ENCODE measurements at regions not wholly inside any gene's neighbourhood (a gene's known extent, or its start where the extent isn't known, plus 50 kb on each side); places are given as distances from the start of the nearest gene placed in this dataset.

DNA sequence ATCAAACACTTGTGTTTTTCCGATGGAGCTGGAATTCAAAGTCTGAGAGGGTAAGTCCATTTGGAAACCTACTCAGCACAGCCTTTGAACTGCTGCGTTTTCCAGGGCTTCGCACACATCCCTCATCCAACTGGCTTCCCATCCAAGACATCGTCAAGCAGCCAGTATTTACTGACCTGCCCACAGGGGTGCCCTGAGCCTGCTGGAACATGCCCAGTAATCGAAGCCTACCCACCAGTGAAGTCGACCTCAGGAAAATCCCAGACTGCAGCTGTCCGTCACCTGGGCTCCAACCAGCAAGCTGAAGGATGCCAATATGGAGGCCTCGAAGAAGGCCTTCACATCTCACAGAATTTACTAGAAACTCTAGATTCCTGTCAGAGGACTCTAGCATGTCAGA lies 261.6 kb downstream of the PLPP3 start:
- POLR2A ChIA-PET = no interaction called here
- in situ Hi-C loops (cut with MboI) = no loop called here
- RAD21 ChIA-PET (ENCODE audit: unreplicated experiment) = no interaction called here
- Histone ChIP-seq H3K4me1 (ENCODE audit: control insufficient read depth, insufficient read depth, low read length) (no peaks in the 10 kb centered on the region), H4K20me1 (ENCODE audit: control insufficient read depth, insufficient read depth) (no peaks in the 10 kb centered on the region), H3K4me3 (no peak overlapping the region), H3K27me3 (replicated peaks in 1 of 2; ENCODE audit: control insufficient read depth in 2 of 2, insufficient read depth in 2 of 2, low read length in 1 of 2) (peaks cover 0 to 2% of the 10 kb centered on the region in 2 experiments; a peak in 1 of 4 replicates), H3K9ac (ENCODE audit: control insufficient read depth, insufficient read depth, low read length) (no peak overlapping the region), H3K4me2 (ENCODE audit: control insufficient read depth, insufficient read depth) (no peak overlapping the region), H3K36me3 (ENCODE audit: control insufficient read depth in 2 of 2, insufficient read depth in 2 of 2, low read length in 1 of 2) (no peaks in the 10 kb centered on the region), H3K79me2 (ENCODE audit: control insufficient read depth, insufficient read depth, low read length) (no peaks in the 10 kb centered on the region), H2AFZ (ENCODE audit: control insufficient read depth, low read depth, low read length) (no peak overlapping the region), H3K9me3 (replicated peaks; ENCODE audit: control insufficient read depth, insufficient read depth, low read length) (no peaks in the 10 kb centered on the region), H3K27ac (ENCODE audit: control insufficient read depth, insufficient read depth) (no peak overlapping the region)
- no peak for ATAC-seq
- SMC1A ChIA-PET (ENCODE audit: uncharacterized antibody, unreplicated experiment) = interaction anchor here (1.1 to 1.5 kb wide), 2 partner anchors 21 to 185 kb away, joined by 3 read pairs; no protein-coding TSS in a partner anchor
- no peak for DNase-seq (ENCODE audit: low read depth, low spot score)
- intact Hi-C loops (cut with micrococcal nuclease; ENCODE audit: unreplicated experiment) = no loop called here
- CTCF ChIA-PET = no interaction called here
- FAIRE-seq = no peak
- WGBS (ENCODE audit: insufficient coverage, insufficient replicate concordance, low lambda C conversion rate, missing lambda C conversion rate) = 27% methylated on average over 8 of the region's 8 CpGs
- TF ChIP-seq TCF7 (IDR thresholded peaks at IDR 0.05; ENCODE audit: borderline replicate concordance) = no peak
- no peak for TF ChIP-seq KDM1A (IDR thresholded peaks at IDR 0.05; ENCODE audit: borderline replicate concordance)
- no peak for TF ChIP-seq MYB (IDR thresholded peaks at IDR 0.05; ENCODE audit: borderline replicate concordance, low read depth, low read length)
- no peak for TF ChIP-seq HCFC1 (IDR thresholded peaks at IDR 0.05; ENCODE audit: low read length)
- no TSS peak for BruUV-seq (replicated peaks)

DNA sequence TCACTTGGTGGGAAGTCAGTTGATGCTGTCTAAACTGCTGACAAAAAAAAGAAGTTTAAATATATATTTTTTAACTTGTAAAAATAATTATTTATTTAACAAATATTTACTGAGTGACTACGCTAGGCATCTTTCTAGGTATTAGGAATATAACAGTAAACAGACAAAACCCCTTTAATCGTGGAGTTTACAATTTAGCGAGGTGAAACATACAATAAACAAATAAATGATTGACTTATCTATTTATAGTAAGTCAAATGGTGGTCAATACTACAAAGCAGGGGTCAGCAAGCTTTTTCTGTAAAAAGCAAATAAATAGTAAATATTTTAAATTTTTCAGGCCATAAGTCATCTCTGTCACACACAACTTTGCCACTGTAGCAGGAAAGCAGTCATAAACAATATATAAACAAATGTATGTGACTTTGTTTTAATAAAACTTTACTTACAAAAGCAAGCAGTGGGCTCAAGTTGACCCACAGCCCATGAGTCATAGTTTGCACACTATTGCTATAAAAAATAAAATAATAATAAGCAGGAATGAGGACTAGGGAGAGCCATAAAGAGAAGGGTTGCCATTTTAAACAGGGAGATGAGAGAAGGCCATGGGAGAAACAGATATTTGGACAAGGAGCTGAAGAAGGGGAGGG lies 263.9 kb downstream of the PLPP3 start:
- BruUV-seq (replicated peaks) = no TSS peak
- H3K27ac ChIP-seq (ENCODE audit: control insufficient read depth, insufficient read depth) = no peak overlapping the region
- WGBS (ENCODE audit: insufficient coverage, insufficient replicate concordance, low lambda C conversion rate, missing lambda C conversion rate) = 22% methylated on average over 3 of the region's 3 CpGs
- in situ Hi-C loops (cut with MboI) = no loop called here
- ATAC-seq = no peak
- DNase-seq (ENCODE audit: low read depth, low spot score) = no peak
- H3K4me2 ChIP-seq (ENCODE audit: control insufficient read depth, insufficient read depth) = no peak overlapping the region
- RAD21 ChIA-PET (ENCODE audit: unreplicated experiment) = no interaction called here
- H3K4me3 ChIP-seq = no peak overlapping the region
- no peaks in the 10 kb centered on the region for H3K4me1 ChIP-seq (ENCODE audit: control insufficient read depth, insufficient read depth, low read length)
- SMC1A ChIA-PET (ENCODE audit: uncharacterized antibody, unreplicated experiment) = no interaction called here
- intact Hi-C loops (cut with micrococcal nuclease; ENCODE audit: unreplicated experiment) = no loop called here
- H4K20me1 ChIP-seq (ENCODE audit: control insufficient read depth, insufficient read depth) = no peaks in the 10 kb centered on the region
- H3K79me2 ChIP-seq (ENCODE audit: control insufficient read depth, insufficient read depth, low read length) = no peaks in the 10 kb centered on the region
- no peak overlapping the region for H2AFZ ChIP-seq (ENCODE audit: control insufficient read depth, low read depth, low read length)
- TF ChIP-seq, protein P1, sequence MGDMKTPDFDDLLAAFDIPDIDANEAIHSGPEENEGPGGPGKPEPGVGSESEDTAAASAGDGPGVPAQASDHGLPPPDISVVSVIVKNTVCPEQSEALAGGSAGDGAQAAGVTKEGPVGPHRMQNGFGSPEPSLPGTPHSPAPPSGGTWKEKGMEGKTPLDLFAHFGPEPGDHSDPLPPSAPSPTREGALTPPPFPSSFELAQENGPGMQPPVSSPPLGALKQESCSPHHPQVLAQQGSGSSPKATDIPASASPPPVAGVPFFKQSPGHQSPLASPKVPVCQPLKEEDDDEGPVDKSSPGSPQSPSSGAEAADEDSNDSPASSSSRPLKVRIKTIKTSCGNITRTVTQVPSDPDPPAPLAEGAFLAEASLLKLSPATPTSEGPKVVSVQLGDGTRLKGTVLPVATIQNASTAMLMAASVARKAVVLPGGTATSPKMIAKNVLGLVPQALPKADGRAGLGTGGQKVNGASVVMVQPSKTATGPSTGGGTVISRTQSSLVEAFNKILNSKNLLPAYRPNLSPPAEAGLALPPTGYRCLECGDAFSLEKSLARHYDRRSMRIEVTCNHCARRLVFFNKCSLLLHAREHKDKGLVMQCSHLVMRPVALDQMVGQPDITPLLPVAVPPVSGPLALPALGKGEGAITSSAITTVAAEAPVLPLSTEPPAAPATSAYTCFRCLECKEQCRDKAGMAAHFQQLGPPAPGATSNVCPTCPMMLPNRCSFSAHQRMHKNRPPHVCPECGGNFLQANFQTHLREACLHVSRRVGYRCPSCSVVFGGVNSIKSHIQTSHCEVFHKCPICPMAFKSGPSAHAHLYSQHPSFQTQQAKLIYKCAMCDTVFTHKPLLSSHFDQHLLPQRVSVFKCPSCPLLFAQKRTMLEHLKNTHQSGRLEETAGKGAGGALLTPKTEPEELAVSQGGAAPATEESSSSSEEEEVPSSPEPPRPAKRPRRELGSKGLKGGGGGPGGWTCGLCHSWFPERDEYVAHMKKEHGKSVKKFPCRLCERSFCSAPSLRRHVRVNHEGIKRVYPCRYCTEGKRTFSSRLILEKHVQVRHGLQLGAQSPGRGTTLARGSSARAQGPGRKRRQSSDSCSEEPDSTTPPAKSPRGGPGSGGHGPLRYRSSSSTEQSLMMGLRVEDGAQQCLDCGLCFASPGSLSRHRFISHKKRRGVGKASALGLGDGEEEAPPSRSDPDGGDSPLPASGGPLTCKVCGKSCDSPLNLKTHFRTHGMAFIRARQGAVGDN (IDR thresholded peaks at IDR 0.05) = no peak
- no peak for TF ChIP-seq CHD2 (IDR thresholded peaks at IDR 0.05; ENCODE audit: borderline replicate concordance, low read depth, low read length)
- TF ChIP-seq, protein P2, sequence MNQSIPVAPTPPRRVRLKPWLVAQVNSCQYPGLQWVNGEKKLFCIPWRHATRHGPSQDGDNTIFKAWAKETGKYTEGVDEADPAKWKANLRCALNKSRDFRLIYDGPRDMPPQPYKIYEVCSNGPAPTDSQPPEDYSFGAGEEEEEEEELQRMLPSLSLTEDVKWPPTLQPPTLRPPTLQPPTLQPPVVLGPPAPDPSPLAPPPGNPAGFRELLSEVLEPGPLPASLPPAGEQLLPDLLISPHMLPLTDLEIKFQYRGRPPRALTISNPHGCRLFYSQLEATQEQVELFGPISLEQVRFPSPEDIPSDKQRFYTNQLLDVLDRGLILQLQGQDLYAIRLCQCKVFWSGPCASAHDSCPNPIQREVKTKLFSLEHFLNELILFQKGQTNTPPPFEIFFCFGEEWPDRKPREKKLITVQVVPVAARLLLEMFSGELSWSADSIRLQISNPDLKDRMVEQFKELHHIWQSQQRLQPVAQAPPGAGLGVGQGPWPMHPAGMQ (IDR thresholded peaks at IDR 0.05; ENCODE audit: borderline replicate concordance) = no peak
- TF ChIP-seq, protein P3, sequence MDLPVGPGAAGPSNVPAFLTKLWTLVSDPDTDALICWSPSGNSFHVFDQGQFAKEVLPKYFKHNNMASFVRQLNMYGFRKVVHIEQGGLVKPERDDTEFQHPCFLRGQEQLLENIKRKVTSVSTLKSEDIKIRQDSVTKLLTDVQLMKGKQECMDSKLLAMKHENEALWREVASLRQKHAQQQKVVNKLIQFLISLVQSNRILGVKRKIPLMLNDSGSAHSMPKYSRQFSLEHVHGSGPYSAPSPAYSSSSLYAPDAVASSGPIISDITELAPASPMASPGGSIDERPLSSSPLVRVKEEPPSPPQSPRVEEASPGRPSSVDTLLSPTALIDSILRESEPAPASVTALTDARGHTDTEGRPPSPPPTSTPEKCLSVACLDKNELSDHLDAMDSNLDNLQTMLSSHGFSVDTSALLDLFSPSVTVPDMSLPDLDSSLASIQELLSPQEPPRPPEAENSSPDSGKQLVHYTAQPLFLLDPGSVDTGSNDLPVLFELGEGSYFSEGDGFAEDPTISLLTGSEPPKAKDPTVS (IDR thresholded peaks at IDR 0.05; ENCODE audit: low read depth, low read length) = no peak
- no peak overlapping the region for H3K9ac ChIP-seq (ENCODE audit: control insufficient read depth, insufficient read depth, low read length)
- H3K27me3 ChIP-seq (replicated peaks in 1 of 2; ENCODE audit: control insufficient read depth in 2 of 2, insufficient read depth in 2 of 2, low read length in 1 of 2) = peaks cover 0 to 2% of the 10 kb centered on the region in 2 experiments; a peak in 1 of 4 replicates
- CTCF ChIA-PET = no interaction called here
- FAIRE-seq = no peak
- POLR2A ChIA-PET = no interaction called here
- no peaks in the 10 kb centered on the region for H3K36me3 ChIP-seq (ENCODE audit: control insufficient read depth in 2 of 2, insufficient read depth in 2 of 2, low read length in 1 of 2)
- H3K9me3 ChIP-seq (replicated peaks; ENCODE audit: control insufficient read depth, insufficient read depth, low read length) = no peaks in the 10 kb centered on the region
